Thyroid gland (tissue), 4 donors: ENCODE measurements at regions not wholly inside any gene's neighbourhood (a gene's known extent, or its start where the extent isn't known, plus 50 kb on each side); places are given as distances from the start of the nearest gene placed in this dataset.

ENCODE experiments used
- DNase-seq, 2 donors: peaks; one replicate each; pipeline ENCODE4 v3.0.0-alpha.2; 2019
- H3K27ac ChIP-seq, 3 donors: fragments of 200-600 bp; sonication (generic); 1 replicate in 2 of 3; 2 replicates in 1 of 3; pipeline ENCODE4 v1.5.1; 2016 to 2019; ENCODE audit warnings: mild to moderate bottlenecking in 1 of 3, moderate library complexity in 1 of 3
- H3K27me3 ChIP-seq: fragments of 200-600 bp; sonication (generic); one replicate; pipeline ENCODE4 v1.5.1; 2019
- H3K36me3 ChIP-seq, 2 donors: fragments of 200-600 bp; sonication (generic); one replicate each; pipeline ENCODE4 v1.5.1; 2016 to 2019
- H3K4me1 ChIP-seq, 2 donors: fragments of 200-600 bp; sonication (generic); one replicate each; pipeline ENCODE4 v1.5.1; 2017 to 2019
- H3K4me3 ChIP-seq, 3 donors: fragments of 200-600 bp; sonication (generic); replicated peaks in 1 of 3; 1 replicate in 2 of 3; 2 replicates in 1 of 3; pipeline ENCODE4 v1.5.1; 2016; ENCODE audit warnings: mild to moderate bottlenecking in 1 of 3
- H3K9me3 ChIP-seq: fragments of 200-600 bp; sonication (generic); one replicate; pipeline ENCODE4 v1.5.1; 2017
- POLR2A ChIP-seq, 2 donors: fragments of 450-650 bp; IDR thresholded peaks; one replicate each; pipeline ENCODE4 v1.6.1; 2017; ENCODE audit warnings: antibody characterized with exemption in 2 of 2, mild to moderate bottlenecking in 2 of 2, moderate library complexity in 1 of 2
- WGBS, 2 donors: methylation state at CpG; one replicate each; pipeline ENCODE4 v1.1.5; 2017; 5-methylcytosine and 5-hydroxymethylcytosine counted together
- intact Hi-C: fragments of 100-400 bp; cut with DNase I; formaldehyde crosslinking; loops from one replicate; pipeline ENCODE4 v1.15.1; 2023
- TF ChIP-seq, protein P1 (sequence below), 6 experiments: fragments of 200-600 bp in 3 of 6; fragments of 450-650 bp in 3 of 6; sonication (generic) in 3 of 6; IDR thresholded peaks; one replicate each; pipeline ENCODE4 v1.5.1; 2016 to 2019; ENCODE audit warnings: antibody characterized with exemption in 6 of 6, mild to moderate bottlenecking in 2 of 6, inconsistent platforms in 1 of 6, moderate library complexity in 1 of 6

GRCh38 chr5:31124651-31125305 is 68.7 kb upstream of the CDH6 start:
- Histone ChIP-seq H3K4me1 (peaks cover 26 to 29% of the 10 kb centered on the region in 2 donors), H3K27me3 (no peaks in the 10 kb centered on the region), H3K4me3 (no peak overlapping the region), H3K27ac (peak overlapping the region in 2 of 3 donors; percentile 17 to 59), H3K36me3 (no peaks in the 10 kb centered on the region), H3K9me3 (no peaks in the 10 kb centered on the region)
- no peak for TF ChIP-seq POLR2A (IDR thresholded peaks at IDR 0.05)
- TF ChIP-seq, protein P1, sequence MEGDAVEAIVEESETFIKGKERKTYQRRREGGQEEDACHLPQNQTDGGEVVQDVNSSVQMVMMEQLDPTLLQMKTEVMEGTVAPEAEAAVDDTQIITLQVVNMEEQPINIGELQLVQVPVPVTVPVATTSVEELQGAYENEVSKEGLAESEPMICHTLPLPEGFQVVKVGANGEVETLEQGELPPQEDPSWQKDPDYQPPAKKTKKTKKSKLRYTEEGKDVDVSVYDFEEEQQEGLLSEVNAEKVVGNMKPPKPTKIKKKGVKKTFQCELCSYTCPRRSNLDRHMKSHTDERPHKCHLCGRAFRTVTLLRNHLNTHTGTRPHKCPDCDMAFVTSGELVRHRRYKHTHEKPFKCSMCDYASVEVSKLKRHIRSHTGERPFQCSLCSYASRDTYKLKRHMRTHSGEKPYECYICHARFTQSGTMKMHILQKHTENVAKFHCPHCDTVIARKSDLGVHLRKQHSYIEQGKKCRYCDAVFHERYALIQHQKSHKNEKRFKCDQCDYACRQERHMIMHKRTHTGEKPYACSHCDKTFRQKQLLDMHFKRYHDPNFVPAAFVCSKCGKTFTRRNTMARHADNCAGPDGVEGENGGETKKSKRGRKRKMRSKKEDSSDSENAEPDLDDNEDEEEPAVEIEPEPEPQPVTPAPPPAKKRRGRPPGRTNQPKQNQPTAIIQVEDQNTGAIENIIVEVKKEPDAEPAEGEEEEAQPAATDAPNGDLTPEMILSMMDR (IDR thresholded peaks at IDR 0.05): no peak
- DNase-seq: no peak
- WGBS, 2 donors: 90 to 95% methylated on average over 5 of the region's 5 CpGs
- intact Hi-C loops: no loop called here

DNA sequence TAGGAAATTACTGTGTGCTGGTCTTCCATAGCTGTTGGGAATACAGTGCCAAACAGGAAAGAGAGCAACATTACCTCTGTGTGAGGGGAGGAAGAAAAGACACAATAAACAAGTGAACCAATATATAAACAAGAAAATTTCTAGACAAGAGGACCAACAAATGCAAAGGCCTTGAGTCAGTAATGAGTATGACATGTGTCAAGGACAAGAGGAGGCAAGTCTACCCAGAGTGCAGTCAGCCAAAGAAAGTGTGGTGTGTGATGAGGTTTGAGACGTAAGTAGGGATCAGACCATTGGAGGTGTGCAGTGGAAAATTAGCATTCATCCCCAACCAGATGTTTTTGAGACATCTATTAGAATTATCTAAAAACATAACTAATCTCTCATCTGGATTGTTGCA is 69.5 kb upstream of the CDH6 start:
- H3K4me1 ChIP-seq: peaks cover 26 to 29% of the 10 kb centered on the region in 2 donors
- H3K36me3 ChIP-seq: no peaks in the 10 kb centered on the region
- H3K4me3 ChIP-seq: no peak overlapping the region
- intact Hi-C loops: no loop called here
- TF ChIP-seq, protein P1 (IDR thresholded peaks at IDR 0.05): no peak
- TF ChIP-seq POLR2A (IDR thresholded peaks at IDR 0.05): no peak
- 81 to 91% methylated on average over 1 of the region's 1 CpG for WGBS, 2 donors
- no peaks in the 10 kb centered on the region for H3K9me3 ChIP-seq
- no peaks in the 10 kb centered on the region for H3K27me3 ChIP-seq
- peak overlapping the region in 2 of 3 donors; percentile 38 to 59 for H3K27ac ChIP-seq
- no peak for DNase-seq

- H3K36me3 ChIP-seq: no peaks in the 10 kb centered on the region
- intact Hi-C loops: no loop called here
- peak overlapping the region in 2 of 3 donors; percentile 38 to 59 for H3K27ac ChIP-seq
- H3K27me3 ChIP-seq: no peaks in the 10 kb centered on the region
- H3K9me3 ChIP-seq: no peaks in the 10 kb centered on the region
- WGBS, 2 donors: 43 to 48% methylated on average over 4 of the region's 4 CpGs
- peak; percentile 14 to 17 for DNase-seq
- H3K4me3 ChIP-seq: no peak overlapping the region
- no peak for TF ChIP-seq POLR2A (IDR thresholded peaks at IDR 0.05)
- TF ChIP-seq, protein P1 (IDR thresholded peaks at IDR 0.05): no peak
- H3K4me1 ChIP-seq: peaks cover 26 to 29% of the 10 kb centered on the region in 2 donors
Observed at GRCh38 chr5:31122998-31123951, 70.2 kb upstream of the CDH6 start.

GRCh38 chr5:31121224-31121623 is 72.3 kb upstream of the CDH6 start:
- no peak for DNase-seq
- H3K36me3 ChIP-seq: no peaks in the 10 kb centered on the region
- intact Hi-C loops: no loop called here
- peaks cover 26 to 29% of the 10 kb centered on the region in 2 donors for H3K4me1 ChIP-seq
- TF ChIP-seq, protein P1 (IDR thresholded peaks at IDR 0.05): no peak
- TF ChIP-seq POLR2A (IDR thresholded peaks at IDR 0.05): no peak
- H3K4me3 ChIP-seq: no peak overlapping the region
- 90 to 94% methylated on average over 2 of the region's 2 CpGs for WGBS, 2 donors
- no peak overlapping the region for H3K27ac ChIP-seq
- H3K27me3 ChIP-seq: no peaks in the 10 kb centered on the region
- H3K9me3 ChIP-seq: no peaks in the 10 kb centered on the region

- 83 to 95% methylated on average over 3 of the region's 3 CpGs for WGBS, 2 donors
- DNase-seq: no peak
- Histone ChIP-seq H3K4me1 (peaks cover 26 to 29% of the 10 kb centered on the region in 2 donors), H3K27ac (no peak overlapping the region), H3K27me3 (no peaks in the 10 kb centered on the region), H3K36me3 (no peaks in the 10 kb centered on the region), H3K4me3 (no peak overlapping the region), H3K9me3 (no peaks in the 10 kb centered on the region)
- no peak for TF ChIP-seq POLR2A (IDR thresholded peaks at IDR 0.05)
- TF ChIP-seq, protein P1 (IDR thresholded peaks at IDR 0.05): no peak
- intact Hi-C loops: no loop called here
Observed at GRCh38 chr5:31120642-31120948, 72.9 kb upstream of the CDH6 start.
